GM12878 (cell line): ENCODE measurements at regions not wholly inside any gene's neighbourhood (a gene's known extent, or its start where the extent isn't known, plus 50 kb on each side); places are given as distances from the start of the nearest gene placed in this dataset.

ENCODE experiments used
- ATAC-seq: fragments of 200-7000 bp; cut with Tn5 transposase; 3 replicates; pipeline ENCODE4 v1.9.1; 2020; ENCODE audit warnings: mild to moderate bottlenecking, moderate library complexity
- BruUV-seq: library from RNA; stranded (reverse); fragments of 400-500 nt; replicated peaks from 2 replicates; lab custom pipeline; 2021; lab: Mats Ljungman, UMichigan
- CTCF ChIA-PET: fragments of 300-600 bp; sonication (Branson Sonifier 250); formaldehyde crosslinking; extraction: SDS; loops from one replicate; lab custom pipeline; 2021; ENCODE audit warnings: inconsistent platforms; lab: Yijun Ruan, JAX
- POLR2A ChIA-PET: fragments of 350-600 bp; formaldehyde crosslinking; extraction: SDS; loops from one replicate; lab custom pipeline; 2021; ENCODE audit warnings: inconsistent platforms; lab: Charles Lee
- RAD21 ChIA-PET: fragments of 300-600 bp; sonication (Branson Sonifier 250); formaldehyde crosslinking; loops from one replicate; lab custom pipeline; 2023; ENCODE audit warnings: antibody characterized with exemption; ENCODE audit not compliant: unreplicated experiment; lab: Charles Lee
- SMC1A ChIA-PET: fragments of 300-600 bp; sonication (Branson Sonifier 250); formaldehyde crosslinking; loops from one replicate; lab custom pipeline; 2023; ENCODE audit not compliant: unreplicated experiment, uncharacterized antibody; lab: Charles Lee
- DNase-seq: peaks from one replicate; pipeline ENCODE4 v3.0.0-alpha.2; 2011; ENCODE audit warnings: low read depth, low spot score
- FAIRE-seq: peaks from 3 replicates; lab custom pipeline; 2011; peaks lifted over from hg19 to GRCh38; lab: Jason Lieb, UNC
- H2AFZ ChIP-seq: 2 replicates; pipeline ENCODE4 v1.6.0; 2011; ENCODE audit warnings: low read depth, low read length, control low read depth; ENCODE audit not compliant: control insufficient read depth
- H3K27ac ChIP-seq: 2 replicates; pipeline ENCODE4 v1.5.1; 2011; ENCODE audit warnings: control low read depth; ENCODE audit not compliant: control insufficient read depth, insufficient read depth
- H3K27me3 ChIP-seq, 2 experiments: replicated peaks in 1 of 2; 2 replicates each; pipeline versions ENCODE4 v1.6.0 to v1.6.1; 2011; ENCODE audit warnings: low read length in 1 of 2; ENCODE audit not compliant: control insufficient read depth in 2 of 2, insufficient read depth in 2 of 2
- H3K36me3 ChIP-seq, 2 experiments: 2 replicates each; pipeline ENCODE4 v1.5.1; 2011; ENCODE audit warnings: low read length in 1 of 2; ENCODE audit not compliant: control insufficient read depth in 2 of 2, insufficient read depth in 2 of 2
- H3K4me1 ChIP-seq: 2 replicates; pipeline ENCODE4 v1.6.1; 2011; ENCODE audit warnings: mild to moderate bottlenecking, low read length, moderate library complexity, mixed read lengths; ENCODE audit not compliant: control insufficient read depth, insufficient read depth
- H3K4me2 ChIP-seq: 2 replicates; pipeline ENCODE4 v1.6.0; 2011; ENCODE audit warnings: control low read depth; ENCODE audit not compliant: control insufficient read depth, insufficient read depth
- H3K4me3 ChIP-seq: fragments of 200-600 bp; sonication (generic); 2 replicates; pipeline ENCODE4 v1.5.1; 2016
- H3K79me2 ChIP-seq: 2 replicates; pipeline ENCODE4 v1.6.0; 2011; ENCODE audit warnings: low read length; ENCODE audit not compliant: control insufficient read depth, insufficient read depth
- H3K9ac ChIP-seq: 2 replicates; pipeline ENCODE4 v1.8.0; 2011; ENCODE audit warnings: low read length, control low read depth, mixed read lengths; ENCODE audit not compliant: control insufficient read depth, insufficient read depth
- H3K9me3 ChIP-seq: replicated peaks from 3 replicates; pipeline ENCODE4 v1.5.1; 2011; ENCODE audit warnings: mild to moderate bottlenecking, low read length; ENCODE audit not compliant: control insufficient read depth, insufficient read depth
- H4K20me1 ChIP-seq: 2 replicates; pipeline ENCODE4 v1.6.0; 2011; ENCODE audit not compliant: control insufficient read depth, insufficient read depth
- BCL11A ChIP-seq: IDR thresholded peaks from 2 replicates; pipeline ENCODE4 v1.6.1; 2011; ENCODE audit warnings: low read depth, low read length
- BCLAF1 ChIP-seq: fragments of 450-650 bp; IDR thresholded peaks from 2 replicates; pipeline ENCODE4 v1.6.1; 2017; ENCODE audit warnings: antibody characterized with exemption, mild to moderate bottlenecking, moderate library complexity
- CREM ChIP-seq: IDR thresholded peaks from 2 replicates; pipeline ENCODE4 v1.6.1; 2014; ENCODE audit warnings: antibody characterized with exemption, low read depth
- E4F1 ChIP-seq: fragments of 450-650 bp; IDR thresholded peaks from 2 replicates; pipeline ENCODE4 v1.6.1; 2018; ENCODE audit warnings: borderline replicate concordance, mild to moderate bottlenecking; ENCODE audit not compliant: partially characterized antibody
- ETV6 ChIP-seq, 2 experiments: fragments of 450-650 bp in 1 of 2; IDR thresholded peaks in 1 of 2; conservative IDR thresholded peaks in 1 of 2; 2 replicates each; pipeline ENCODE4 v1.6.1; 2014; ENCODE audit warnings: antibody characterized with exemption in 1 of 2, borderline replicate concordance in 1 of 2, low read depth in 1 of 2, mild to moderate bottlenecking in 1 of 2, moderate library complexity in 1 of 2
- FOXM1 ChIP-seq: IDR thresholded peaks from 2 replicates; pipeline ENCODE4 v1.6.1; 2012; ENCODE audit warnings: low read depth, mild to moderate bottlenecking, inconsistent platforms, low read length, moderate library complexity
- IKZF2 ChIP-seq, 2 experiments: fragments of 450-650 bp; IDR thresholded peaks; 2 replicates each; pipeline ENCODE4 v1.6.1; 2017; ENCODE audit warnings: mild to moderate bottlenecking in 2 of 2, moderate library complexity in 2 of 2
- IRF4 ChIP-seq: IDR thresholded peaks from 2 replicates; pipeline ENCODE4 v1.6.1; 2011; ENCODE audit warnings: low read depth, low read length
- MEF2A ChIP-seq: IDR thresholded peaks from 2 replicates; pipeline ENCODE4 v1.6.1; 2011; ENCODE audit warnings: low read depth, mild to moderate bottlenecking, low read length, moderate library complexity; ENCODE audit not compliant: insufficient read depth
- MTA3 ChIP-seq: IDR thresholded peaks from 2 replicates; pipeline ENCODE4 v1.6.1; 2012; ENCODE audit warnings: low read length, inconsistent platforms, borderline replicate concordance
- PML ChIP-seq: IDR thresholded peaks from 2 replicates; pipeline ENCODE4 v1.6.1; 2012; ENCODE audit warnings: low read length, inconsistent platforms
- RB1 ChIP-seq: fragments of 450-650 bp; formaldehyde crosslinking; IDR thresholded peaks from 2 replicates; pipeline ENCODE4 v1.6.1; 2017; ENCODE audit warnings: mild to moderate bottlenecking, borderline replicate concordance
- SMAD1 ChIP-seq: fragments of 450-650 bp; IDR thresholded peaks from 2 replicates; pipeline ENCODE4 v1.6.1; 2018; ENCODE audit warnings: mild to moderate bottlenecking, low read depth; ENCODE audit not compliant: partially characterized antibody
- SPI1 ChIP-seq: IDR thresholded peaks from 2 replicates; pipeline ENCODE4 v1.6.1; 2011; ENCODE audit warnings: low read depth, mild to moderate bottlenecking, low read length, moderate library complexity, borderline replicate concordance; ENCODE audit not compliant: insufficient read depth
- TBL1XR1 ChIP-seq: IDR thresholded peaks from 2 replicates; pipeline ENCODE4 v1.6.1; 2012; ENCODE audit warnings: low read depth, low read length, improper control_type of control experiment
- TCF12 ChIP-seq: IDR thresholded peaks from 2 replicates; pipeline ENCODE4 v1.6.1; 2011; ENCODE audit warnings: low read depth, mild to moderate bottlenecking, low read length
- TCF3 ChIP-seq: IDR thresholded peaks from 2 replicates; pipeline ENCODE4 v1.6.1; 2012; ENCODE audit warnings: low read depth, mild to moderate bottlenecking, low read length, borderline replicate concordance; ENCODE audit not compliant: insufficient read depth
- ZBED1 ChIP-seq: IDR thresholded peaks from 2 replicates; pipeline ENCODE4 v1.6.1; 2016; ENCODE audit warnings: borderline replicate concordance
- ZNF207 ChIP-seq: fragments of 450-650 bp; IDR thresholded peaks from 2 replicates; pipeline ENCODE4 v1.6.1; 2014; ENCODE audit warnings: antibody characterized with exemption, mild to moderate bottlenecking, borderline replicate concordance
- ZNF274 ChIP-seq: IDR thresholded peaks from one replicate; pipeline ENCODE4 v1.8.0; 2011; ENCODE audit not compliant: insufficient read length, insufficient read depth
- WGBS: methylation state at CpG from one replicate; pipeline ENCODE4 v1.1.6; 2016; ENCODE audit warnings: low lambda C conversion rate; ENCODE audit not compliant: insufficient replicate concordance, insufficient coverage; ENCODE audit errors: missing lambda C conversion rate; 5-methylcytosine and 5-hydroxymethylcytosine counted together
- in situ Hi-C: fragments of 300-500 bp; cut with MboI; formaldehyde crosslinking; loops from 9 replicates; pipeline ENCODE4 v1.14.3; 2018; ENCODE audit warnings: mixed read lengths
- intact Hi-C: fragments of 100-400 bp; cut with micrococcal nuclease; formaldehyde crosslinking; loops from one replicate; pipeline ENCODE4 v1.14.2; 2022; ENCODE audit not compliant: unreplicated experiment

GRCh38 chr2:183998041-183998796 lies 600.1 kb upstream of the ZNF804A start:
- 5% methylated on average over 3 of the region's 3 CpGs for WGBS
- FAIRE-seq = peak; percentile 88
- intact Hi-C loops (no loop called here), in situ Hi-C loops (no loop called here)
- H2AFZ ChIP-seq = no peak overlapping the region
- no peaks in the 10 kb centered on the region for H3K79me2 ChIP-seq
- H3K27me3 ChIP-seq = no peaks in the 10 kb centered on the region
- H4K20me1 ChIP-seq = no peaks in the 10 kb centered on the region
- peak; percentile 88 for ATAC-seq
- no peaks in the 10 kb centered on the region for H3K36me3 ChIP-seq
- peak overlapping the region; percentile 66 for H3K27ac ChIP-seq
- peak; percentile 74 for DNase-seq
- no peak overlapping the region for H3K4me3 ChIP-seq
- H3K9me3 ChIP-seq = no peaks in the 10 kb centered on the region; the same call in 2 of the 3 replicates
- no peak overlapping the region for H3K9ac ChIP-seq
- SMC1A ChIA-PET = interaction anchor here (0.7 kb wide), 1 partner anchor 701 kb away, joined by 3 read pairs; no protein-coding TSS in a partner anchor
- no TSS peak for BruUV-seq
- RAD21 ChIA-PET = no interaction called here
- CTCF ChIA-PET = no interaction called here
- peaks cover 30% of the 10 kb centered on the region for H3K4me1 ChIP-seq
- H3K4me2 ChIP-seq = peak overlapping the region; percentile 55
- POLR2A ChIA-PET = no interaction called here
- TF ChIP-seq MTA3 (peak; percentile 67; the same call in 1 of the 2 replicates), PML (peak; percentile 64; the same call in 1 of the 2 replicates), RB1 (no peak), SMAD1 (no peak), E4F1 (no peak), TCF12 (peak; percentile 87; the same call in 1 of the 2 replicates), BCLAF1 (no peak), ZNF274 (no peak), BCL11A (peak; percentile 71), IKZF2 (IDR thresholded peaks at IDR 0.05) (peak; percentile 39 to 59; a peak in 3 of 4 replicates), CREM (peak; percentile 72), ETV6 (conservative IDR thresholded peaks at IDR 0.05 in 1 of 2, IDR thresholded peaks at IDR 0.05 in 1 of 2; ENCODE audit: borderline replicate concordance in 1 of 2, low read depth in 1 of 2) (peak in 1 of 2 experiments; percentile 44; a peak in 1 of 4 replicates), ZBED1 (peak; percentile 52; the same call in 1 of the 2 replicates), MEF2A (peak; percentile 64; the same call in 1 of the 2 replicates), FOXM1 (peak; percentile 81), TBL1XR1 (0 out of 2 replicates have a peak, but pooled peaks have one; percentile 25), SPI1 (peak; percentile 35; the same call in 1 of the 2 replicates), ZNF207 (no peak), IRF4 (peak; percentile 58; the same call in 1 of the 2 replicates), TCF3 (peak; percentile 90; the same call in 1 of the 2 replicates)
